Neural crest cell (in vitro differentiated cells): ENCODE measurements at regions not wholly inside any gene's neighbourhood (a gene's known extent, or its start where the extent isn't known, plus 50 kb on each side); places are given as distances from the start of the nearest gene placed in this dataset.
A peak's percentile ranks its signal among the peaks of the same experiment; 100 is the strongest.

Source experiments
- DNase-seq: peaks from one replicate; pipeline ENCODE4 v3.0.0; 2021; ENCODE audit warnings: low read depth, mixed read lengths, low spot score
- H3K27ac Mint-ChIP-seq: one replicate; pipeline ENCODE4 v1.8.0; 2021; ENCODE audit warnings: mild to moderate bottlenecking, mixed read lengths; ENCODE audit not compliant: unreplicated experiment
- H3K27me3 Mint-ChIP-seq: 2 replicates; pipeline ENCODE4 v1.8.0; 2021; ENCODE audit warnings: low read depth, mild to moderate bottlenecking, mixed read lengths
- H3K36me3 Mint-ChIP-seq: 2 replicates; pipeline ENCODE4 v1.8.0; 2021; ENCODE audit warnings: low read depth, mild to moderate bottlenecking, mixed read lengths
- H3K4me1 Mint-ChIP-seq: 2 replicates; pipeline ENCODE4 v1.8.0; 2021; ENCODE audit warnings: mixed read lengths
- H3K4me3 Mint-ChIP-seq: one replicate; pipeline ENCODE4 v1.8.0; 2021; ENCODE audit warnings: mild to moderate bottlenecking, mixed read lengths
- H3K9me3 Mint-ChIP-seq: 2 replicates; pipeline ENCODE4 v1.8.0; 2021; ENCODE audit warnings: mixed read lengths
- CTCF ChIP-seq: fragments of 200-600 bp; sonication (generic); conservative IDR thresholded peaks from 2 replicates; pipeline ENCODE4 v1.5.0; 2021; ENCODE audit warnings: antibody characterized with exemption, mild to moderate bottlenecking

GRCh38 chr5:71880536-71880935 is 161.5 kb downstream of the CARTPT start:
- no peaks in the 10 kb centered on the region for H3K36me3 Mint-ChIP-seq
- H3K4me1 Mint-ChIP-seq = no peaks in the 10 kb centered on the region
- DNase-seq = no peak
- H3K4me3 Mint-ChIP-seq = no peak overlapping the region
- no peaks in the 10 kb centered on the region for H3K9me3 Mint-ChIP-seq
- no peaks in the 10 kb centered on the region for H3K27me3 Mint-ChIP-seq
- no peak overlapping the region for H3K27ac Mint-ChIP-seq
- no peak for TF ChIP-seq CTCF

- H3K9me3 Mint-ChIP-seq = peaks cover 2% of the 10 kb centered on the region
- no peaks in the 10 kb centered on the region for H3K4me1 Mint-ChIP-seq
- no peak overlapping the region for H3K27ac Mint-ChIP-seq
- no peak overlapping the region for H3K4me3 Mint-ChIP-seq
- no peak for DNase-seq
- H3K36me3 Mint-ChIP-seq = no peaks in the 10 kb centered on the region
- no peaks in the 10 kb centered on the region for H3K27me3 Mint-ChIP-seq
- no peak for TF ChIP-seq CTCF
These were observed 164.0 kb downstream of the CARTPT start for GRCh38 chr5:71882826-71883741.

GRCh38 chr5:71883742-71884103 is 164.6 kb downstream of the CARTPT start:
- Mint-ChIP-seq H3K9me3 (peaks cover 2% of the 10 kb centered on the region), H3K27me3 (peaks cover under 1% of the 10 kb centered on the region), H3K36me3 (no peaks in the 10 kb centered on the region), H3K4me3 (no peak overlapping the region), H3K27ac (peak overlapping the region; percentile 70), H3K4me1 (no peaks in the 10 kb centered on the region)
- DNase-seq = no peak
- TF ChIP-seq CTCF = no peak

GRCh38 chr5:71884926-71885325 is 165.9 kb downstream of the CARTPT start:
- H3K4me3 Mint-ChIP-seq = no peak overlapping the region
- peaks cover 8% of the 10 kb centered on the region for H3K27me3 Mint-ChIP-seq
- no peaks in the 10 kb centered on the region for H3K4me1 Mint-ChIP-seq
- no peak overlapping the region for H3K27ac Mint-ChIP-seq
- peaks cover 2% of the 10 kb centered on the region for H3K9me3 Mint-ChIP-seq
- no peaks in the 10 kb centered on the region for H3K36me3 Mint-ChIP-seq
- DNase-seq = no peak
- no peak for TF ChIP-seq CTCF

- H3K27ac Mint-ChIP-seq = no peak overlapping the region
- H3K9me3 Mint-ChIP-seq = peaks cover 2% of the 10 kb centered on the region
- no peak overlapping the region for H3K4me3 Mint-ChIP-seq
- no peaks in the 10 kb centered on the region for H3K36me3 Mint-ChIP-seq
- H3K4me1 Mint-ChIP-seq = no peaks in the 10 kb centered on the region
- no peak for TF ChIP-seq CTCF
- peaks cover 13% of the 10 kb centered on the region for H3K27me3 Mint-ChIP-seq
- DNase-seq = no peak
These were observed 167.3 kb downstream of the CARTPT start for GRCh38 chr5:71886406-71886805.
